Activated CD4-positive, alpha-beta T cell treated with anti-CD3 and anti-CD28 coated beads, Interleukin-2, Interleukin-6, amounts not matched to agents 100 ng/mL and 50 ng/mL, durations not matched to agents 16 hours and 8 hours (primary cell): ENCODE measurements at regions not wholly inside any gene's neighbourhood (a gene's known extent, or its start where the extent isn't known, plus 50 kb on each side); places are given as distances from the start of the nearest gene placed in this dataset.
"Not testable (repeated sequence)": the region's sequence is repeated elsewhere in the genome, so short reads cannot be mapped to it uniquely, and the experiment has no call there.

Source experiments
- DNase-seq: peaks from one replicate; pipeline ENCODE4 v3.0.0-alpha.2; 2020

- DNase-seq = not testable (repeated sequence)
Observed at GRCh38 chr6:104676679-104677078, 183.0 kb downstream of the HACE1 start.

GRCh38 chr6:104675161-104675560 lies 184.6 kb downstream of the HACE1 start:
- DNase-seq = not testable (repeated sequence)

GRCh38 chr6:104673078-104673477 lies 186.6 kb downstream of the HACE1 start:
- not testable (repeated sequence) for DNase-seq

- not testable (repeated sequence) for DNase-seq
Observed at GRCh38 chr6:104671591-104671891, 188.2 kb downstream of the HACE1 start.

- DNase-seq = not testable (repeated sequence)
Observed at GRCh38 chr6:104670834-104671590, 188.7 kb downstream of the HACE1 start.

- no peak for DNase-seq
Observed at GRCh38 chr6:104669483-104669882, 190.2 kb downstream of the HACE1 start.

- no peak for DNase-seq
Observed at GRCh38 chr6:104656235-104656634, 203.5 kb downstream of the HACE1 start.

GRCh38 chr6:104653781-104654180 lies 205.9 kb downstream of the HACE1 start:
- no peak for DNase-seq

GRCh38 chr6:104648347-104648746 lies 211.4 kb downstream of the HACE1 start:
- DNase-seq = no peak

- DNase-seq = no peak
Observed at GRCh38 chr6:104644848-104645247, 214.9 kb downstream of the HACE1 start.

GRCh38 chr6:104642871-104643270 lies 216.8 kb downstream of the HACE1 start:
- no peak for DNase-seq

GRCh38 chr6:104640761-104641160 lies 219.0 kb downstream of the HACE1 start:
- no peak for DNase-seq

- no peak for DNase-seq
Observed at GRCh38 chr6:104640150-104640700, 219.5 kb downstream of the HACE1 start.

- peak; percentile 3 for DNase-seq
Observed at GRCh38 chr6:104639668-104640067, 220.1 kb downstream of the HACE1 start.

- DNase-seq = no peak
Observed at GRCh38 chr6:104638841-104639290, 220.9 kb downstream of the HACE1 start.

GRCh38 chr6:104633125-104633524 lies 226.6 kb downstream of the HACE1 start:
- no peak for DNase-seq

- no peak for DNase-seq
Observed at GRCh38 chr6:104632588-104632987, 227.1 kb downstream of the HACE1 start.

GRCh38 chr6:104630955-104631354 lies 228.8 kb downstream of the HACE1 start:
- no peak for DNase-seq

- DNase-seq = no peak
Observed at GRCh38 chr6:104630522-104630921, 229.2 kb downstream of the HACE1 start.

GRCh38 chr6:104629826-104630225 lies 229.9 kb downstream of the HACE1 start:
- DNase-seq = no peak

- no peak for DNase-seq
Observed at GRCh38 chr6:104625536-104625935, 234.2 kb downstream of the HACE1 start.

- no peak for DNase-seq
Observed at GRCh38 chr6:104623052-104623690, 236.5 kb downstream of the HACE1 start.

GRCh38 chr6:104621396-104621795 lies 238.3 kb downstream of the HACE1 start:
- DNase-seq = no peak

- no peak for DNase-seq
Observed at GRCh38 chr6:104617591-104617990, 242.1 kb downstream of the HACE1 start.
